Right lobe of liver (tissue), 4 donors: ENCODE measurements at regions not wholly inside any gene's neighbourhood (a gene's known extent, or its start where the extent isn't known, plus 50 kb on each side); places are given as distances from the start of the nearest gene placed in this dataset.

Experiments used
- POLR2A ChIP-seq: fragments of 450-650 bp; IDR thresholded peaks from one replicate; pipeline ENCODE4 v1.6.1; 2017; ENCODE audit warnings: antibody characterized with exemption, mild to moderate bottlenecking
- TF ChIP-seq, protein P1 (sequence below), 4 donors: fragments of 200-600 bp in 3 of 4; fragments of 450-650 bp in 1 of 4; IDR thresholded peaks; one replicate each; pipeline versions ENCODE4 v1.5.1 to v1.8.0; 2016 to 2022; ENCODE audit warnings: antibody characterized with exemption in 4 of 4, mild to moderate bottlenecking in 2 of 4
- donor health status: DM: no; HTN: no; CAD: no.
- donor health status: DM: no; HTN: no; CAD: no.
- donor health status: DM: no; HTN: yes; CAD: no.

DNA sequence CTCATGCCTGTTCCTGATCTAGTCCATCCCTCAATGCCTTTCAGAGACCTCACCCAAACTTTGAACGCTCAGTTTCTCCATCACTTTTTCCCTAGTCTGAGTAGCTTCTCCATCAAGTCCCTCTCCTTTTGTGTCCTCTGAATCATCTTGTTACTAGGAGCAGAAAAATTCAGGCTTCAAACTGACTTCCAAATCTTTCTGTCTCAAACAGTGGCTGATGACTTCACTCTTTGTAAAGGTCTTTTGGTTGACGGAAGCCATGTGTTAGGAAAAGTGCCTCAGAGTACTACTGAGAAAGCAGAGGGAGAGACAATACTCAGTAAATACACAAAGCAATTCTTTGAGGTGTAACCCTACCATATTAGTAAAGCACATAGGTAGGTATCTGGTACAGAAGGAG is 65.7 kb upstream of the CAMK2D start:
- TF ChIP-seq, protein P1, sequence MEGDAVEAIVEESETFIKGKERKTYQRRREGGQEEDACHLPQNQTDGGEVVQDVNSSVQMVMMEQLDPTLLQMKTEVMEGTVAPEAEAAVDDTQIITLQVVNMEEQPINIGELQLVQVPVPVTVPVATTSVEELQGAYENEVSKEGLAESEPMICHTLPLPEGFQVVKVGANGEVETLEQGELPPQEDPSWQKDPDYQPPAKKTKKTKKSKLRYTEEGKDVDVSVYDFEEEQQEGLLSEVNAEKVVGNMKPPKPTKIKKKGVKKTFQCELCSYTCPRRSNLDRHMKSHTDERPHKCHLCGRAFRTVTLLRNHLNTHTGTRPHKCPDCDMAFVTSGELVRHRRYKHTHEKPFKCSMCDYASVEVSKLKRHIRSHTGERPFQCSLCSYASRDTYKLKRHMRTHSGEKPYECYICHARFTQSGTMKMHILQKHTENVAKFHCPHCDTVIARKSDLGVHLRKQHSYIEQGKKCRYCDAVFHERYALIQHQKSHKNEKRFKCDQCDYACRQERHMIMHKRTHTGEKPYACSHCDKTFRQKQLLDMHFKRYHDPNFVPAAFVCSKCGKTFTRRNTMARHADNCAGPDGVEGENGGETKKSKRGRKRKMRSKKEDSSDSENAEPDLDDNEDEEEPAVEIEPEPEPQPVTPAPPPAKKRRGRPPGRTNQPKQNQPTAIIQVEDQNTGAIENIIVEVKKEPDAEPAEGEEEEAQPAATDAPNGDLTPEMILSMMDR (IDR thresholded peaks at IDR 0.05): no peak
- no peak for TF ChIP-seq POLR2A
